K562 (cell line): ENCODE measurements at regions not wholly inside any gene's neighbourhood (a gene's known extent, or its start where the extent isn't known, plus 50 kb on each side); places are given as distances from the start of the nearest gene placed in this dataset.

Experiments used
- ATAC-seq: fragments of 200-7000 bp; cut with Tn5 transposase; 3 replicates; pipeline ENCODE4 v1.9.1; 2020; ENCODE audit warnings: moderate library complexity
- BruUV-seq: library from RNA; stranded (reverse); fragments of 400-500 nt; replicated peaks from 2 replicates; lab custom pipeline; 2021; lab: Mats Ljungman, UMichigan
- CTCF ChIA-PET: fragments of 300-600 bp; formaldehyde crosslinking; extraction: SDS; loops from one replicate; lab custom pipeline; 2021; ENCODE audit warnings: low intra/inter-chr PET ratio; lab: Yijun Ruan, JAX
- POLR2A ChIA-PET: fragments of 300-600, 350-650 bp; sonication (Branson Sonifier 250); formaldehyde crosslinking; extraction: SDS; loops from one replicate; lab custom pipeline; 2021; ENCODE audit warnings: antibody characterized with exemption, inconsistent platforms; lab: Yijun Ruan, JAX
- DNase-seq, 4 experiments: peaks; one replicate each; pipeline versions ENCODE4 v3.0.0 to v3.0.0-alpha.2; 2011 to 2018; ENCODE audit warnings: low spot score in 3 of 4, mixed read lengths in 3 of 4; ENCODE audit errors: extremely low read depth in 1 of 4
- FAIRE-seq: peaks from 2 replicates; lab custom pipeline; 2011; peaks lifted over from hg19 to GRCh38; lab: Jason Lieb, UNC
- H2AFZ ChIP-seq: 2 replicates; pipeline ENCODE4 v1.6.0; 2011; ENCODE audit warnings: low read depth, low read length, control low read depth, inconsistent platforms
- H3K27ac ChIP-seq: fragments of 200-600 bp; 3 replicates; pipeline ENCODE4 v1.8.0; 2011; ENCODE audit warnings: low read depth, mild to moderate bottlenecking, control low read depth, inconsistent platforms, low read length, moderate library complexity, mixed read lengths; ENCODE audit errors: extremely low read depth
- H3K27me3 ChIP-seq, 2 experiments: fragments of 300-600 bp in 1 of 2; 2 replicates in 1 of 2; 3 replicates in 1 of 2; pipeline versions ENCODE4 v1.6.0 to v1.8.0; 2011; ENCODE audit warnings: inconsistent platforms in 2 of 2, low read length in 2 of 2, mild to moderate bottlenecking in 1 of 2, mixed read lengths in 1 of 2, moderate library complexity in 1 of 2; ENCODE audit not compliant: control insufficient read depth in 2 of 2, insufficient read depth in 2 of 2
- H3K36me3 ChIP-seq: fragments of 300-600 bp; 3 replicates; pipeline ENCODE4 v1.8.0; 2011; ENCODE audit warnings: mild to moderate bottlenecking, low read length, inconsistent platforms; ENCODE audit not compliant: control insufficient read depth, insufficient read depth
- H3K4me1 ChIP-seq, 2 experiments: fragments of 200-600 bp in 1 of 2; replicated peaks in 1 of 2; 2 replicates in 1 of 2; 3 replicates in 1 of 2; pipeline versions ENCODE4 v1.5.1 to v1.8.0; 2011; ENCODE audit warnings: inconsistent platforms in 2 of 2, low read length in 2 of 2, mild to moderate bottlenecking in 1 of 2, mixed read lengths in 1 of 2, moderate library complexity in 1 of 2; ENCODE audit not compliant: control insufficient read depth in 2 of 2, insufficient read depth in 2 of 2
- H3K4me2 ChIP-seq: 2 replicates; pipeline ENCODE4 v1.6.1; 2011; ENCODE audit warnings: low read length, control low read depth, inconsistent platforms, mixed read lengths; ENCODE audit not compliant: insufficient read depth
- H3K4me3 ChIP-seq: fragments of 200-600 bp; sonication (generic), shearing (Covaris generic); 2 replicates; pipeline ENCODE4 v1.5.1; 2016; ENCODE audit warnings: control low read depth, inconsistent platforms
- H3K79me2 ChIP-seq: fragments of 200-600 bp; 3 replicates; pipeline ENCODE4 v1.8.0; 2011; ENCODE audit warnings: low read length, inconsistent platforms; ENCODE audit not compliant: control insufficient read depth, insufficient read depth
- H3K9ac ChIP-seq, 2 experiments: 2 replicates each; pipeline versions ENCODE4 v1.6.0 to v1.6.1; 2011; ENCODE audit warnings: low read depth in 2 of 2, low read length in 2 of 2, control low read depth in 1 of 2, inconsistent platforms in 1 of 2, mild to moderate bottlenecking in 1 of 2, mixed read lengths in 1 of 2; ENCODE audit not compliant: insufficient read depth in 1 of 2
- H3K9me1 ChIP-seq: one replicate; pipeline ENCODE4 v1.6.0; 2011; ENCODE audit warnings: inconsistent platforms, mild to moderate bottlenecking, low read length, moderate library complexity; ENCODE audit not compliant: control insufficient read depth, insufficient read depth
- H3K9me3 ChIP-seq: replicated peaks from 2 replicates; pipeline ENCODE4 v1.5.1; 2011; ENCODE audit warnings: low read depth, low read length, inconsistent platforms; ENCODE audit not compliant: control insufficient read depth, insufficient read depth
- H4K20me1 ChIP-seq: replicated peaks from 2 replicates; pipeline ENCODE4 v1.6.1; 2011; ENCODE audit warnings: low read length, inconsistent platforms, mixed read lengths; ENCODE audit not compliant: control insufficient read depth, insufficient read depth
- CBFA2T2 ChIP-seq: fragments of 450-650 bp; conservative IDR thresholded peaks from 2 replicates; pipeline ENCODE4 v1.6.1; 2017; ENCODE audit warnings: mild to moderate bottlenecking
- CHD1 ChIP-seq: fragments of 200-600 bp; sonication (generic); IDR thresholded peaks from one replicate; pipeline ENCODE4 v1.6.1; 2012; ENCODE audit warnings: mild to moderate bottlenecking, moderate library complexity, low read length, inconsistent platforms
- EP400 ChIP-seq: fragments of 450-650 bp; IDR thresholded peaks from 2 replicates; pipeline ENCODE4 v1.6.1; 2017; ENCODE audit warnings: antibody characterized with exemption, mild to moderate bottlenecking, moderate library complexity
- HLTF ChIP-seq: fragments of 450-650 bp; IDR thresholded peaks from 2 replicates; pipeline ENCODE4 v1.6.1; 2016
- HMG20B ChIP-seq: fragments of 250-450 bp; sonication (Bioruptor Pico); IDR thresholded peaks from 2 replicates; pipeline ENCODE4 v1.5.0; 2021; ENCODE audit warnings: mild to moderate bottlenecking
- NR1H2 ChIP-seq: sonication (generic); formaldehyde crosslinking; IDR thresholded peaks from 2 replicates; pipeline ENCODE4 v1.4.0; 2020; ENCODE audit warnings: mild to moderate bottlenecking, missing genetic modification reagents
- PKNOX1 ChIP-seq: fragments of 450-650 bp; IDR thresholded peaks from 2 replicates; pipeline ENCODE4 v1.6.1; 2016
- RBM17 ChIP-seq: fragments of 200-400 bp; formaldehyde crosslinking; IDR thresholded peaks from 2 replicates; pipeline ENCODE4 v1.6.1; 2017; ENCODE audit warnings: low read depth, mild to moderate bottlenecking, low read length, borderline replicate concordance
- XRCC3 ChIP-seq: fragments of 450-650 bp; IDR thresholded peaks from 2 replicates; pipeline ENCODE4 v1.6.1; 2017; ENCODE audit warnings: mild to moderate bottlenecking, moderate library complexity
- XRCC4 ChIP-seq: IDR thresholded peaks from one replicate; pipeline ENCODE4 v1.6.1; 2011; ENCODE audit not compliant: insufficient read depth, insufficient read length; ENCODE audit errors: extremely low read depth
- ZNF512 ChIP-seq: IDR thresholded peaks from 2 replicates; pipeline ENCODE4 v1.6.1; 2016; ENCODE audit warnings: missing genetic modification characterization, missing compliant biosample characterization
- WGBS: fragments of 100-300 bp; shearing (Covaris generic); methylation state at CpG from one replicate; pipeline ENCODE4 v1.1.6; 2016; ENCODE audit warnings: low coverage, mixed read lengths; ENCODE audit not compliant: insufficient coverage; ENCODE audit errors: missing lambda C conversion rate; 5-methylcytosine and 5-hydroxymethylcytosine counted together
- in situ Hi-C: fragments of 300-500 bp; cut with MboI; formaldehyde crosslinking; loops from 4 replicates; pipeline ENCODE4 v1.15.0; 2018; ENCODE audit warnings: inconsistent platforms, mixed read lengths
- intact Hi-C: fragments of 100-400 bp; cut with micrococcal nuclease; formaldehyde crosslinking; loops from 2 replicates; pipeline ENCODE4 v1.14.2; 2022
- TF ChIP-seq, protein P1 (sequence below): fragments of 250-450 bp; sonication (Bioruptor Pico); IDR thresholded peaks from 2 replicates; pipeline ENCODE4 v1.6.1; 2021; ENCODE audit warnings: mild to moderate bottlenecking
- TF ChIP-seq, protein P2 (sequence below): fragments of 450-650 bp; IDR thresholded peaks from 2 replicates; pipeline ENCODE4 v1.6.1; 2016; ENCODE audit warnings: missing biosample characterization, missing genetic modification characterization

GRCh38 chr14:48584031-48584430 is 908.6 kb upstream of the MDGA2 start:
- H3K9me3 ChIP-seq, result no peaks in the 10 kb centered on the region
- ATAC-seq, result no peak
- FAIRE-seq, result no peak

More at GRCh38 chr14:48584031-48584430, 908.6 kb upstream of the MDGA2 start:
- Histone ChIP-seq H3K27ac (no peak overlapping the region), H3K9ac (no peak overlapping the region), H3K4me3 (no peak overlapping the region), H3K4me1 (no peaks in the 10 kb centered on the region), H3K4me2 (no peak overlapping the region), H3K27me3 (no peaks in the 10 kb centered on the region), H3K79me2 (no peaks in the 10 kb centered on the region), H3K36me3 (no peaks in the 10 kb centered on the region), H3K9me1 (no peaks in the 10 kb centered on the region), H4K20me1 (no peaks in the 10 kb centered on the region), H2AFZ (no peak overlapping the region)
- in situ Hi-C loops, result no loop called here
- intact Hi-C loops, result no loop called here
- TF ChIP-seq XRCC3 (no peak), EP400 (no peak), NR1H2 (CRISPR knock-in tag) (no peak), CHD1 (no peak), HLTF (no peak), ZNF512 (tag) (no peak), RBM17 (no peak), PKNOX1 (no peak), CBFA2T2 (no peak), HMG20B (CRISPR knock-in tag) (no peak), XRCC4 (no peak)
- TF ChIP-seq, protein P1, sequence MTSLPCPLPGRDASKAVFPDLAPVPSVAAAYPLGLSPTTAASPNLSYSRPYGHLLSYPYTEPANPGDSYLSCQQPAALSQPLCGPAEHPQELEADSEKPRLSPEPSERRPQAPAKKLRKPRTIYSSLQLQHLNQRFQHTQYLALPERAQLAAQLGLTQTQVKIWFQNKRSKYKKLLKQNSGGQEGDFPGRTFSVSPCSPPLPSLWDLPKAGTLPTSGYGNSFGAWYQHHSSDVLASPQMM (CRISPR knock-in tag), result no peak
- TF ChIP-seq, protein P2, sequence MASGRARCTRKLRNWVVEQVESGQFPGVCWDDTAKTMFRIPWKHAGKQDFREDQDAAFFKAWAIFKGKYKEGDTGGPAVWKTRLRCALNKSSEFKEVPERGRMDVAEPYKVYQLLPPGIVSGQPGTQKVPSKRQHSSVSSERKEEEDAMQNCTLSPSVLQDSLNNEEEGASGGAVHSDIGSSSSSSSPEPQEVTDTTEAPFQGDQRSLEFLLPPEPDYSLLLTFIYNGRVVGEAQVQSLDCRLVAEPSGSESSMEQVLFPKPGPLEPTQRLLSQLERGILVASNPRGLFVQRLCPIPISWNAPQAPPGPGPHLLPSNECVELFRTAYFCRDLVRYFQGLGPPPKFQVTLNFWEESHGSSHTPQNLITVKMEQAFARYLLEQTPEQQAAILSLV (tag), result no peak
- no peak for DNase-seq
- ChIA-PET POLR2A (no interaction called here), CTCF (no interaction called here)
- no TSS peak for BruUV-seq
- WGBS, result 0% methylated on average over 2 of the region's 2 CpGs
